A673 (cell line): ENCODE measurements at regions not wholly inside any gene's neighbourhood (a gene's known extent, or its start where the extent isn't known, plus 50 kb on each side); places are given as distances from the start of the nearest gene placed in this dataset.

Experiments
- CTCF ChIP-seq: fragments of 300-800, 200-600 bp; sonication (generic); conservative IDR thresholded peaks from 2 replicates; pipeline ENCODE4 v1.5.1; 2017; ENCODE audit warnings: low read depth, mild to moderate bottlenecking, antibody characterized with exemption, low read length, moderate library complexity, mixed read lengths
- EZH2 ChIP-seq: fragments of 200-600 bp; sonication (generic); IDR thresholded peaks from 2 replicates; pipeline ENCODE4 v1.6.1; 2017; ENCODE audit warnings: borderline replicate concordance, low read depth, mild to moderate bottlenecking, mixed read lengths, antibody characterized with exemption, low read length; ENCODE audit not compliant: poor library complexity, severe bottlenecking

DNA sequence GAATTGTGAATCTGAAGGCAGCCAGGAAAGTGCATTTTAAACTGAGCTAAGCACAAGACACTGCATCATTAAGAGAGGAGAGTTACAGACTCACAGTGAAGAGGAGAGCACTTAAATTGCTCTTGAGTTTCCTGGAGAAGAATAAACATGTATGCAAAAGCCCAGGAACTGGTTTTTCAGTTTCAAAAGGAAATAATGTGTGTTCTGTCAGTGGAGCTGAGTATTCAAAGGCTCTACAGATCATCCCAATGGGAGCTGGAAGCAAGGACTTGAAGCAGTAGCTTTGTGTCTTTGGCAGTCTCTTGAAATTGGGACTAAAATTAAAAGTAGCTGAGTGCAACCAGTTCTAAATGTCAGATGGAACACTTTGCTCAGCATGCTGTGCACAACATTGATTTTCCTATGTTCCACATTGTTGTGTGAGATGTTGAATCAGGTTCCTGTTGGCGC is 147.5 kb upstream of the ANK2 start:
- TF ChIP-seq CTCF (no peak), EZH2 (no peak)
